ENCODE measurements at regions not wholly inside any gene's neighbourhood (a gene's known extent, or its start where the extent isn't known, plus 50 kb on each side); places are given as distances from the start of the nearest gene placed in this dataset.

DNA sequence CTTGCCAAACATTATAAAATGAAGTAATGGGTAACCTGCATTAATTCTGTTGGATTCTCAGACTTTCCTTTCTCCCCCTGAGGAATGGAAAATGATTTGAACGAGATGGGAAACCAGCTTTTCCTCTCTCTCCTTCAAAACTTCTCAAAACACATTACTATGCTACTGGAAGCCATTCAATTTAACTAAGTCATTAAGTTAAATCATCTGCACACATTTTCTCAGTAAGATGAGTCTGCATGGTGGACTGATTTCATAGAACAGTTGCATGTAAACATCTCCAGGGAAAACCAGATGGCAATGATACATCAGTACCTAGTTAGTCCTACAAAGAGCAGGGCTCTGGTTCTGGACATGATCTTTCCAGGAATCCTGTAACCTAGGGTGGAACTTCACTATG, 59.9 kb downstream of the BMP4 start:
- peak in 2 of 3 donors; percentile 32 to 59 for DNase-seq

- no peak for DNase-seq
Observed at GRCh38 chr14:53894456-53894855, 62.2 kb downstream of the BMP4 start.

- no peak for DNase-seq
Observed at GRCh38 chr14:53893374-53893773, 63.3 kb downstream of the BMP4 start.

- DNase-seq: no peak
Observed at GRCh38 chr14:53890611-53891101, 66.0 kb downstream of the BMP4 start.

- no peak for DNase-seq
Observed at GRCh38 chr14:53888535-53889386, 67.9 kb downstream of the BMP4 start.

- no peak for DNase-seq
Observed at GRCh38 chr14:53885136-53885640, 71.4 kb downstream of the BMP4 start.

DNA sequence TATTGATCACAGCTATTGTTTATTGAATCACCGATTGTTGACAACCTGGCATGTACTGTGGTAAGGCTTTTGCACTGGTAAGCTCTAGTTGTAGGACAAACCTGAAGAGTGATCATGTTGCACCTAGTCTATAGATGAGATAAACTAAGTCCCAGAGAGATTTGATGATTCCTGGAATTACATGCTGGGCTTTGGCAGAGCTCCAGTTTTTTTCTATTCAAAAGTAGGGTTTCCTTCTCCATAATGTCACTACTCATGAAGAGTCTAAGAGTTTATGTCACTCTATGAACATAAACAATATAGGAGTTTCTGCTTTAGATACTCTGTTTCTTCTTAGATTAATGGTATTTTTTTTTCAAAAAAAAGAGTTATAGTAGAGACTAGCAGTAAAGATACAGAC, 72.0 kb downstream of the BMP4 start:
- no peak for DNase-seq

GRCh38 chr14:53883739-53884138, 72.9 kb downstream of the BMP4 start:
- DNase-seq: no peak

GRCh38 chr14:53882684-53883083, 73.9 kb downstream of the BMP4 start:
- no peak for DNase-seq

- DNase-seq: no peak
Observed at GRCh38 chr14:53881921-53882320, 74.7 kb downstream of the BMP4 start.

GRCh38 chr14:53881161-53881871, 75.3 kb downstream of the BMP4 start:
- DNase-seq: peak in 2 of 3 donors; percentile 47 to 48

DNA sequence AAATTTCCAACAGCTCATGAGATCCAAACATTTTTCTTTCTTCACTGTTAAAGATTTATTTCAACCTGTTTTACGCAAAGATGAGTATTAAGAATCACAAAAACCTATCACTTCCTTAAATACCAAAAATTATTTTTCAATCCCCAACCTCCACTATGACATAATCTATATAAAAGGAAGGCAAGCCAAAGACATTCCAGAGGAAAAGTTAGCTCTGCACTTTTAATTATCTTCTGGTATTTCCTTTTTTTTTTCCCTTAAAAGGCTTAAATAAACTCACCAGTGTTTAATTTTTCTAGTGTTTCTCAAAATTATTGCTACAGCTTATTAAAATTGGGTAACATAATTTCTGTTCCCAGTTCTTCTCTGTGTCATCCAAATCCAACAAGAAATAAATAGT, 75.9 kb downstream of the BMP4 start:
- DNase-seq: no peak

GRCh38 chr14:53879747-53880146, 76.9 kb downstream of the BMP4 start:
- no peak for DNase-seq

DNA sequence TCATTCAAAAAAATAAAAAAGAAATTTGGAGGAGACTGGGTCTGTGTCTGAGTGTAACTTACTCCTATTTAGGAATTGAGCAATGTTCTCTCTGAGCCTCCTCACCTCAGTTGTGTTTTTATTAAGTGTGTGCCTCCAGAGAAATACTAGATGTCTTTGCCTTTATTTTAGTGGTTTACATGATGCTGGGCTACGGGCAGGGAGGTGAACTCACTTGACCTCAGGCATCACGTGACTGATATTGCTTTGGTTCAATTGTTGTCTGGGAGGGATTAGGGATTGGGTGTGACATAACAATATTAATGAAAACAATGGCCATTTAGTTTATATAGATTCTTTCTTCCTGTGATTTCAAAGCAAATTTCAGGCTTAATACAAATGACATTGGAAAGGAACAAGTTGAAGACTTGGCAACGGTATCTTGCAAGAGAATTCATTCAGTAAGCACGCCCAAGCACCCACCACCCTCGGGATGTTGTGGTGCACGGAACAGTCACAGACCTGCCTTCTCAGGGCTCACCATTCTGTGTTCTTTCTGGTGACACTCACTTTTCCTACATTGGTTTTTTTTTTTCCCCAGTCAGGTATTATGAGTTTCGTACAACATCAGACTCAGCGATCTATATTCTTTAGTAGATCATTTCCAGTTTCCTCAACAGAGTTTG, 77.5 kb downstream of the BMP4 start:
- no peak for DNase-seq

DNA sequence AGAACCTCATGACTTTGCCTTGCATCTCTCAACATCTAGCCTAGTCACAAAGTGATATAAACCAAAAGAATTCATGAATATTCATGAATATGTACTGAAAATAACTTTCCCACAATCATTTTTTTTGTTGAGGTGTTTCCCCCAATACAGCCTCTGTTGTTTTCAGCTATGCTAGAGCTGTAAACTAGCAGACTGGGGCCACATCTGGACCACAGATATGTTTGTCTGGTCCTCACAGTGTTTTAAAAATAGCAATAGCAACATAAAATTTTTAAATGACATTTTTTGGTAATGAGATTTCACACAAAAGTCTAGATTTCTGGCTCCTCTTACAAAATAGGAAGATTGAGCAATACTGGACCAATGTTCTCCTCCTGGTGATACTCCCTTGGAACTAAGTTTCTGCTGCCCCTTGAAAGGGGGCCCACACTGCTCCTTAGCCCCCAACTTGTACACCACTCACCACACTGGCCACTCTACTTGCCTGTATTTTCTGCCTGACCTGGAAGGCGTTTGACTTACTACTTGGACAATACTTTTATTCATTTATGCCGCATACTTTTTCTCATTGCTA, 81.2 kb downstream of the BMP4 start:
- DNase-seq: no peak

- DNase-seq: no peak
Observed at GRCh38 chr14:53874704-53875103, 81.9 kb downstream of the BMP4 start.

DNA sequence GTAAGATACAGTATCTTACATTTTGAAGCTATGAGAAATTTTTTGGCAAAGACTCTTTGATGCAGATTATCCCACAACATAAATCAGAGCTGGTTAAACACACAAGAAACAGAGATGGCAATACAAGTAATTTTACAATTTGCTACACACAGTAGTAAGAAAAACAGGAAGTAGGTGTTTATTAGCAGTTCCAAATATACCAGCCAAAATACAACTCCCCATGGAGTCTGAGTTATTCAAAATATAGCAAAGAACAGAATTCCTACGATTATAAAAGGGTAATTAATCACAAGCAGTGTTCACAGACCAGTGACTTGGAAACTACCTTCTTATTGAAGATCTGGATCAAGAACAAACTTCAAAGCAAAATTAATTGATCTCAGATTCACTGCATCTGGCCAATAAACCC, 83.9 kb downstream of the BMP4 start:
- peak in 2 of 3 donors; percentile 28 to 54 for DNase-seq

- DNase-seq: peak in 1 of 3 donors; percentile 33
Observed at GRCh38 chr14:53871951-53872350, 84.7 kb downstream of the BMP4 start.

GRCh38 chr14:53871011-53871410, 85.6 kb downstream of the BMP4 start:
- no peak for DNase-seq

GRCh38 chr14:53865711-53866110, 90.9 kb downstream of the BMP4 start:
- no peak for DNase-seq

DNA sequence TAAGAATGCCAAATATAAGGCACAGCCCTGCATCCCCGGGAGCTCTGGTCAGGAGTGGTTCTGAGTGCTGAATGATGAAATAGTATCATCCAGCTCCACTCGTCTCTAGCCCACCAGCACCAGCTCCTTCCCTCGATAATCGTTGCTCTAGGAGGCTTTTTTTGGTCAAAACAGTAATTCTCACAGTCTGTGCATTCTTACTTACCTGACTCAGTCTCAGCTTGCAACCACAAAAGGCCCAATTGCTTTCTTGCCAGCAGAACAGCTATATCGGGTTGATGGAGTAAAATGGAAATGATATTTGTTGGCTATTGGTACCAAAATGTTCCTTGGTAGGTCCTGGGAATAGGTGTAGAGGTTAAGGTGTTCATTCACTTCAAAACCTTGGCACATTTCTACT, 94.8 kb downstream of the BMP4 start:
- no peak for DNase-seq

DNA sequence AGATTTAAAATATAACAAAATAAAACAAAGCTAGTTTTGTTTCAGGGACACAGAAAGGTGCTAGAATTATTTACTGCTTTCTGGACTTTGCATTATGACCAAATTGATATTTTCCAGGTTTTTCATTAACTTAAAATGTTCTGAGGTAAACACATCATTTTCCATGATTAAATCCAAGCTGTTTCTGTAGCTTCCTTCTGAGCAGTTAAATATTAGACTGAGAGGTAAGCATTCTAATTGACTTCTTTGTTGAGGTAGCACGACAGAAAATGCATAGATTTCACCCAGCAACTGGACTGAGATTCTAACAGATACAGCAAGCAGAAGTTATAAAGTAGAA, 98.3 kb downstream of the BMP4 start:
- DNase-seq: no peak
